ENCODE measurements at regions not wholly inside any gene's neighbourhood (a gene's known extent, or its start where the extent isn't known, plus 50 kb on each side); places are given as distances from the start of the nearest gene placed in this dataset.

- Histone ChIP-seq H3K9me3 (ENCODE audit: insufficient read depth, low read depth, low read length) (no peaks in the 10 kb centered on the region), H3K27me3 (ENCODE audit: insufficient read depth, low read length, poor library complexity, severe bottlenecking) (no peaks in the 10 kb centered on the region), H3F3A (ENCODE audit: low read depth) (no peaks in the 10 kb centered on the region), H2AFZ (ENCODE audit: low read length) (no peak overlapping the region), H3K79me2 (ENCODE audit: insufficient read depth, low read length) (no peaks in the 10 kb centered on the region), H3K36me3 (ENCODE audit: insufficient read depth, low read length) (no peaks in the 10 kb centered on the region), H3K9ac (ENCODE audit: low read depth, low read length, poor library complexity, severe bottlenecking) (no peak overlapping the region), H3K9me2 (replicated peaks; ENCODE audit: low read depth, low read length) (no peaks in the 10 kb centered on the region), H3K4me1 (ENCODE audit: insufficient read depth, low read length, poor library complexity, severe bottlenecking) (peaks cover 8% of the 10 kb centered on the region), H4K20me1 (ENCODE audit: insufficient read depth, low read length, poor library complexity, severe bottlenecking) (no peaks in the 10 kb centered on the region), H3K4me2 (ENCODE audit: low read depth, low read length, poor library complexity, severe bottlenecking) (no peak overlapping the region), H3K4me3 (ENCODE audit: low read length, poor library complexity, severe bottlenecking) (no peak overlapping the region)
- TF ChIP-seq, protein P1, sequence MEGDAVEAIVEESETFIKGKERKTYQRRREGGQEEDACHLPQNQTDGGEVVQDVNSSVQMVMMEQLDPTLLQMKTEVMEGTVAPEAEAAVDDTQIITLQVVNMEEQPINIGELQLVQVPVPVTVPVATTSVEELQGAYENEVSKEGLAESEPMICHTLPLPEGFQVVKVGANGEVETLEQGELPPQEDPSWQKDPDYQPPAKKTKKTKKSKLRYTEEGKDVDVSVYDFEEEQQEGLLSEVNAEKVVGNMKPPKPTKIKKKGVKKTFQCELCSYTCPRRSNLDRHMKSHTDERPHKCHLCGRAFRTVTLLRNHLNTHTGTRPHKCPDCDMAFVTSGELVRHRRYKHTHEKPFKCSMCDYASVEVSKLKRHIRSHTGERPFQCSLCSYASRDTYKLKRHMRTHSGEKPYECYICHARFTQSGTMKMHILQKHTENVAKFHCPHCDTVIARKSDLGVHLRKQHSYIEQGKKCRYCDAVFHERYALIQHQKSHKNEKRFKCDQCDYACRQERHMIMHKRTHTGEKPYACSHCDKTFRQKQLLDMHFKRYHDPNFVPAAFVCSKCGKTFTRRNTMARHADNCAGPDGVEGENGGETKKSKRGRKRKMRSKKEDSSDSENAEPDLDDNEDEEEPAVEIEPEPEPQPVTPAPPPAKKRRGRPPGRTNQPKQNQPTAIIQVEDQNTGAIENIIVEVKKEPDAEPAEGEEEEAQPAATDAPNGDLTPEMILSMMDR (conservative IDR thresholded peaks at IDR 0.05; ENCODE audit: low read length): no peak
- no peak for TF ChIP-seq EZH2phosphoT487 (IDR thresholded peaks at IDR 0.05; ENCODE audit: borderline replicate concordance)
These were observed 73.6 kb upstream of the SLC45A1 start for GRCh38 chr1:8244304-8244703.

DNA sequence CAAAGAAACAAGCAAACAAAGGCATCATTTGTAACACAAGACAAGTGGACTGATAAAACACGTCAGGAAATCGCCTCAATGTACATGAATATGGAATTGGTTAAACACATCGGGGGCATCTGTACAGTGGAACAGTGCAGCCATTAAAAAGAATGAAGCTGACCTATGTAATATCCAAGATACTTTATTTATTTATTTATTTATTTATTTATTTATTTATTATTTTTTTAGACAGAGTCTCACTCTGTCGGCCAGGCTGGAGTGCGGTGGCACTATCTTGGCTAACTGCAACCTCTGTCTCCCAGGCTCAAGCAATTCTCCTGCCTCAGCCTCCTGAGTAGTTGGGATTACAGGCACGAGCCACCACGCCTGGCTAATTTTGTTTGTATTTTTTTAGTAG, 75.4 kb upstream of the SLC45A1 start:
- H3K79me2 ChIP-seq (ENCODE audit: insufficient read depth, low read length): no peaks in the 10 kb centered on the region
- H3K9me2 ChIP-seq (replicated peaks; ENCODE audit: low read depth, low read length): no peaks in the 10 kb centered on the region
- no peak overlapping the region for H3K4me3 ChIP-seq (ENCODE audit: low read length, poor library complexity, severe bottlenecking)
- no peaks in the 10 kb centered on the region for H3F3A ChIP-seq (ENCODE audit: low read depth)
- no peaks in the 10 kb centered on the region for H3K27me3 ChIP-seq (ENCODE audit: insufficient read depth, low read length, poor library complexity, severe bottlenecking)
- H3K4me2 ChIP-seq (ENCODE audit: low read depth, low read length, poor library complexity, severe bottlenecking): no peak overlapping the region
- H3K9ac ChIP-seq (ENCODE audit: low read depth, low read length, poor library complexity, severe bottlenecking): no peak overlapping the region
- TF ChIP-seq, protein P1 (conservative IDR thresholded peaks at IDR 0.05; ENCODE audit: low read length): no peak
- TF ChIP-seq EZH2phosphoT487 (IDR thresholded peaks at IDR 0.05; ENCODE audit: borderline replicate concordance): no peak
- no peak overlapping the region for H2AFZ ChIP-seq (ENCODE audit: low read length)
- H3K9me3 ChIP-seq (ENCODE audit: insufficient read depth, low read depth, low read length): no peaks in the 10 kb centered on the region
- H4K20me1 ChIP-seq (ENCODE audit: insufficient read depth, low read length, poor library complexity, severe bottlenecking): no peaks in the 10 kb centered on the region
- no peaks in the 10 kb centered on the region for H3K36me3 ChIP-seq (ENCODE audit: insufficient read depth, low read length)
- H3K4me1 ChIP-seq (ENCODE audit: insufficient read depth, low read length, poor library complexity, severe bottlenecking): peaks cover 5% of the 10 kb centered on the region

GRCh38 chr1:8241417-8242014, 76.4 kb upstream of the SLC45A1 start:
- Histone ChIP-seq H3K27me3 (ENCODE audit: insufficient read depth, low read length, poor library complexity, severe bottlenecking) (no peaks in the 10 kb centered on the region), H3K36me3 (ENCODE audit: insufficient read depth, low read length) (no peaks in the 10 kb centered on the region), H2AFZ (ENCODE audit: low read length) (no peak overlapping the region), H3K4me2 (ENCODE audit: low read depth, low read length, poor library complexity, severe bottlenecking) (peak overlapping the region; percentile 48), H3K9me2 (replicated peaks; ENCODE audit: low read depth, low read length) (no peaks in the 10 kb centered on the region), H3K4me3 (ENCODE audit: low read length, poor library complexity, severe bottlenecking) (no peak overlapping the region), H3K79me2 (ENCODE audit: insufficient read depth, low read length) (no peaks in the 10 kb centered on the region), H3K9me3 (ENCODE audit: insufficient read depth, low read depth, low read length) (no peaks in the 10 kb centered on the region), H3F3A (ENCODE audit: low read depth) (no peaks in the 10 kb centered on the region), H3K9ac (ENCODE audit: low read depth, low read length, poor library complexity, severe bottlenecking) (no peak overlapping the region), H3K4me1 (ENCODE audit: insufficient read depth, low read length, poor library complexity, severe bottlenecking) (peaks cover 5% of the 10 kb centered on the region), H4K20me1 (ENCODE audit: insufficient read depth, low read length, poor library complexity, severe bottlenecking) (no peaks in the 10 kb centered on the region)
- TF ChIP-seq, protein P1 (conservative IDR thresholded peaks at IDR 0.05; ENCODE audit: low read length): no peak
- no peak for TF ChIP-seq EZH2phosphoT487 (IDR thresholded peaks at IDR 0.05; ENCODE audit: borderline replicate concordance)

All from Loucy (cell line).